ENCODE measurements at regions not wholly inside any gene's neighbourhood (a gene's known extent, or its start where the extent isn't known, plus 50 kb on each side); places are given as distances from the start of the nearest gene placed in this dataset.

GRCh38 chr4:180855184-180855583, 1388.0 kb upstream of the TENM3 start:
- H4K8ac ChIP-seq (ENCODE audit: low read depth in 2 of 2, low read length in 2 of 2) = no peak overlapping the region
- in situ Hi-C loops (cut with MboI; ENCODE audit: low sequenced_read_pairs) (no loop called here), dilution Hi-C loops (cut with HindIII; ENCODE audit: low sequenced_read_pairs, unreplicated experiment) (no loop called here), intact Hi-C loops (cut with micrococcal nuclease) (no loop called here)
- no peak overlapping the region for H3K27ac ChIP-seq (ENCODE audit: insufficient read depth, low read length)
- POLR2A ChIA-PET (ENCODE audit: unreplicated experiment) = no interaction called here
- no peak overlapping the region for H3K9ac ChIP-seq (ENCODE audit: low read depth, low read length)
- CTCF ChIA-PET = no interaction called here
- H3K9me3 ChIP-seq (ENCODE audit: control insufficient read depth, insufficient read depth, low read length) = no peaks in the 10 kb centered on the region
- no peaks in the 10 kb centered on the region for H3K79me1 ChIP-seq (ENCODE audit: low read depth in 1 of 2, low read length in 2 of 2)
- no peak overlapping the region for H2AFZ ChIP-seq (replicated peaks; ENCODE audit: low read length, poor library complexity)
- no peak overlapping the region for H2AK9ac ChIP-seq (replicated peaks; ENCODE audit: low read depth, low read length, poor library complexity)
- H2BK15ac ChIP-seq (ENCODE audit: low read depth, low read length) = no peak overlapping the region
- no peak overlapping the region for H2BK20ac ChIP-seq (ENCODE audit: low read depth, low read length)
- H3K4me1 ChIP-seq (ENCODE audit: control insufficient read depth, insufficient read depth, low read length) = no peaks in the 10 kb centered on the region
- no peaks in the 10 kb centered on the region for H3K36me3 ChIP-seq (ENCODE audit: control insufficient read depth, insufficient read depth, low read length)
- no peak overlapping the region for H3K18ac ChIP-seq (ENCODE audit: low read depth, low read length)
- H3K4me3 ChIP-seq (ENCODE audit: insufficient read depth, low read depth, low read length) = no peak overlapping the region
- H4K5ac ChIP-seq (ENCODE audit: low read depth, low read length) = no peak overlapping the region
- no peak overlapping the region for H2BK120ac ChIP-seq (ENCODE audit: low read depth, low read length)
- no peak overlapping the region for H3K4ac ChIP-seq (ENCODE audit: low read depth, low read length)
- no peak overlapping the region for H3K23ac ChIP-seq (ENCODE audit: low read depth, low read length)
- no peaks in the 10 kb centered on the region for H4K20me1 ChIP-seq (ENCODE audit: insufficient read depth, low read length)
- no peak overlapping the region for H3K56ac ChIP-seq (ENCODE audit: extremely low read depth, insufficient read depth, low read length)
- no peak overlapping the region for H3K14ac ChIP-seq (replicated peaks; ENCODE audit: low read depth, low read length)
- TF ChIP-seq CEBPB (IDR thresholded peaks at IDR 0.05; ENCODE audit: low read depth, low read length) = no peak
- no peak for TF ChIP-seq USF2 (IDR thresholded peaks at IDR 0.05; ENCODE audit: low read depth, low read length)
- TF ChIP-seq SMC3 (IDR thresholded peaks at IDR 0.05; ENCODE audit: low read depth, low read length) = no peak
- no peak for TF ChIP-seq MAFK (IDR thresholded peaks at IDR 0.05; ENCODE audit: low read depth, low read length)
- no peak for TF ChIP-seq FOS (IDR thresholded peaks at IDR 0.05; ENCODE audit: low read depth, low read length)
- no peak for TF ChIP-seq POLR2A (IDR thresholded peaks at IDR 0.05; ENCODE audit: low read depth, low read length)
- no peaks in the 10 kb centered on the region for H3K27me3 ChIP-seq (ENCODE audit: control insufficient read depth, insufficient read depth, low read length)
- H2BK5ac ChIP-seq (ENCODE audit: low read depth, low read length, poor library complexity, severe bottlenecking) = no peak overlapping the region
- no peaks in the 10 kb centered on the region for H3K9me1 ChIP-seq (ENCODE audit: insufficient read depth, low read length)
- H4K91ac ChIP-seq (ENCODE audit: insufficient read depth, low read depth, low read length) = no peak overlapping the region
- H3K4me2 ChIP-seq (ENCODE audit: low read depth, low read length) = no peak overlapping the region
- ATAC-seq (ENCODE audit: low read depth) = no peak
- WGBS, 2 experiments (ENCODE audit: extremely low coverage in 2 of 2, insufficient read length in 1 of 2) = 60% methylated on average over 1 of the region's 2 CpGs; no CpG with 5 or more reads in 1 of the 2 experiments
- H2AK5ac ChIP-seq (ENCODE audit: low read depth, low read length) = no peak overlapping the region
- BruUV-seq (replicated peaks) = no TSS peak
- DNase-seq = no peak

Data from IMR-90 (cell line).